ENCODE measurements at regions not wholly inside any gene's neighbourhood (a gene's known extent, or its start where the extent isn't known, plus 50 kb on each side); places are given as distances from the start of the nearest gene placed in this dataset.

- DNase-seq (ENCODE audit: low spot score) (no peak), ATAC-seq (no peak)
- no peak overlapping the region for H3K27ac Mint-ChIP-seq
- H3K4me2 ChIP-seq: no peak overlapping the region
- TF ChIP-seq NANOG (IDR thresholded peaks at IDR 0.05; ENCODE audit: borderline replicate concordance) (no peak), REST (IDR thresholded peaks at IDR 0.05; ENCODE audit: unreplicated experiment) (no peak), ZNF114 (CRISPR knock-in tag; IDR thresholded peaks at IDR 0.05) (no peak), JUNB (IDR thresholded peaks at IDR 0.05; ENCODE audit: unreplicated experiment) (no peak), CREB1 (CRISPR knock-in tag; IDR thresholded peaks at IDR 0.05; ENCODE audit: low read depth) (no peak), ZNF331 (CRISPR knock-in tag; IDR thresholded peaks at IDR 0.05; ENCODE audit: low read depth) (no peak), ETS1 (IDR thresholded peaks at IDR 0.05) (no peak)
- TF ChIP-seq, protein P1, sequence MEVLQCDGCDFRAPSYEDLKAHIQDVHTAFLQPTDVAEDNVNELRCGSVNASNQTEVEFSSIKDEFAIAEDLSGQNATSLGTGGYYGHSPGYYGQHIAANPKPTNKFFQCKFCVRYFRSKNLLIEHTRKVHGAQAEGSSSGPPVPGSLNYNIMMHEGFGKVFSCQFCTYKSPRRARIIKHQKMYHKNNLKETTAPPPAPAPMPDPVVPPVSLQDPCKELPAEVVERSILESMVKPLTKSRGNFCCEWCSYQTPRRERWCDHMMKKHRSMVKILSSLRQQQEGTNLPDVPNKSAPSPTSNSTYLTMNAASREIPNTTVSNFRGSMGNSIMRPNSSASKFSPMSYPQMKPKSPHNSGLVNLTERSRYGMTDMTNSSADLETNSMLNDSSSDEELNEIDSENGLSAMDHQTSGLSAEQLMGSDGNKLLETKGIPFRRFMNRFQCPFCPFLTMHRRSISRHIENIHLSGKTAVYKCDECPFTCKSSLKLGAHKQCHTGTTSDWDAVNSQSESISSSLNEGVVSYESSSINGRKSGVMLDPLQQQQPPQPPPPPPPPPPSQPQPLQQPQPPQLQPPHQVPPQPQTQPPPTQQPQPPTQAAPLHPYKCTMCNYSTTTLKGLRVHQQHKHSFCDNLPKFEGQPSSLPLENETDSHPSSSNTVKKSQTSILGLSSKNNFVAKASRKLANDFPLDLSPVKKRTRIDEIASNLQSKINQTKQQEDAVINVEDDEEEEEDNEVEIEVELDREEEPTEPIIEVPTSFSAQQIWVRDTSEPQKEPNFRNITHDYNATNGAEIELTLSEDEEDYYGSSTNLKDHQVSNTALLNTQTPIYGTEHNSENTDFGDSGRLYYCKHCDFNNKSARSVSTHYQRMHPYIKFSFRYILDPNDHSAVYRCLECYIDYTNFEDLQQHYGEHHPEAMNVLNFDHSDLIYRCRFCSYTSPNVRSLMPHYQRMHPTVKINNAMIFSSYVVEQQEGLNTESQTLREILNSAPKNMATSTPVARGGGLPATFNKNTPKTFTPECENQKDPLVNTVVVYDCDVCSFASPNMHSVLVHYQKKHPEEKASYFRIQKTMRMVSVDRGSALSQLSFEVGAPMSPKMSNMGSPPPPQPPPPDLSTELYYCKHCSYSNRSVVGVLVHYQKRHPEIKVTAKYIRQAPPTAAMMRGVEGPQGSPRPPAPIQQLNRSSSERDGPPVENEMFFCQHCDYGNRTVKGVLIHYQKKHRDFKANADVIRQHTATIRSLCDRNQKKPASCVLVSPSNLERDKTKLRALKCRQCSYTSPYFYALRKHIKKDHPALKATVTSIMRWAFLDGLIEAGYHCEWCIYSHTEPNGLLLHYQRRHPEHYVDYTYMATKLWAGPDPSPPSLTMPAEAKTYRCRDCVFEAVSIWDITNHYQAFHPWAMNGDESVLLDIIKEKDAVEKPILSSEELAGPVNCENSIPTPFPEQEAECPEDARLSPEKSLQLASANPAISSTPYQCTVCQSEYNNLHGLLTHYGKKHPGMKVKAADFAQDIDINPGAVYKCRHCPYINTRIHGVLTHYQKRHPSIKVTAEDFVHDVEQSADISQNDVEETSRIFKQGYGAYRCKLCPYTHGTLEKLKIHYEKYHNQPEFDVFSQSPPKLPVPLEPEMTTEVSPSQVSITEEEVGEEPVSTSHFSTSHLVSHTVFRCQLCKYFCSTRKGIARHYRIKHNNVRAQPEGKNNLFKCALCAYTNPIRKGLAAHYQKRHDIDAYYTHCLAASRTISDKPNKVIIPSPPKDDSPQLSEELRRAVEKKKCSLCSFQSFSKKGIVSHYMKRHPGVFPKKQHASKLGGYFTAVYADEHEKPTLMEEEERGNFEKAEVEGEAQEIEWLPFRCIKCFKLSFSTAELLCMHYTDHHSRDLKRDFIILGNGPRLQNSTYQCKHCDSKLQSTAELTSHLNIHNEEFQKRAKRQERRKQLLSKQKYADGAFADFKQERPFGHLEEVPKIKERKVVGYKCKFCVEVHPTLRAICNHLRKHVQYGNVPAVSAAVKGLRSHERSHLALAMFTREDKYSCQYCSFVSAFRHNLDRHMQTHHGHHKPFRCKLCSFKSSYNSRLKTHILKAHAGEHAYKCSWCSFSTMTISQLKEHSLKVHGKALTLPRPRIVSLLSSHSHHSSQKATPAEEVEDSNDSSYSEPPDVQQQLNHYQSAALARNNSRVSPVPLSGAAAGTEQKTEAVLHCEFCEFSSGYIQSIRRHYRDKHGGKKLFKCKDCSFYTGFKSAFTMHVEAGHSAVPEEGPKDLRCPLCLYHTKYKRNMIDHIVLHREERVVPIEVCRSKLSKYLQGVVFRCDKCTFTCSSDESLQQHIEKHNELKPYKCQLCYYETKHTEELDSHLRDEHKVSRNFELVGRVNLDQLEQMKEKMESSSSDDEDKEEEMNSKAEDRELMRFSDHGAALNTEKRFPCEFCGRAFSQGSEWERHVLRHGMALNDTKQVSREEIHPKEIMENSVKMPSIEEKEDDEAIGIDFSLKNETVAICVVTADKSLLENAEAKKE (CRISPR knock-in tag; IDR thresholded peaks at IDR 0.05): no peak
- H3K4me3 ChIP-seq: no peak overlapping the region
- no peak overlapping the region for H3K4me3 Mint-ChIP-seq
- no peaks in the 10 kb centered on the region; the same call in 1 of the 2 replicates for H3K36me3 ChIP-seq (ENCODE audit: insufficient read depth)
- no peaks in the 10 kb centered on the region for H3K4me1 ChIP-seq (ENCODE audit: insufficient read depth)
- H3K27me3 ChIP-seq (ENCODE audit: insufficient read depth): no peaks in the 10 kb centered on the region
- no peaks in the 10 kb centered on the region for H3K9me2 ChIP-seq (ENCODE audit: insufficient read depth)
- no peaks in the 10 kb centered on the region for H3K79me2 ChIP-seq (replicated peaks; ENCODE audit: insufficient read depth)
- peaks cover 9% of the 10 kb centered on the region for H3K27me3 Mint-ChIP-seq (ENCODE audit: insufficient read depth, low read depth, poor library complexity)
- no peaks in the 10 kb centered on the region for H3K36me3 Mint-ChIP-seq (ENCODE audit: low read depth)
- no peaks in the 10 kb centered on the region for H4K20me1 ChIP-seq (replicated peaks; ENCODE audit: insufficient read depth)
- no peaks in the 10 kb centered on the region for H3F3A ChIP-seq (replicated peaks; ENCODE audit: low read depth)
- H3K27ac ChIP-seq (ENCODE audit: low read depth): no peak overlapping the region
- H3K4me1 Mint-ChIP-seq: peaks cover 32% of the 10 kb centered on the region
- no peaks in the 10 kb centered on the region; the same call in 2 of the 3 replicates for H3K9me3 Mint-ChIP-seq
- no peak overlapping the region for H2AFZ ChIP-seq
Observed at GRCh38 chr22:48513929-48514328, 1313.7 kb downstream of the BRD1 start.

All from GM23338 (cell line).